A549 (cell line): ENCODE measurements at regions not wholly inside any gene's neighbourhood (a gene's known extent, or its start where the extent isn't known, plus 50 kb on each side); places are given as distances from the start of the nearest gene placed in this dataset.

ENCODE experiments used
- CTCF ChIP-seq: fragments of >200 bp; sonication (Bioruptor Twin); formaldehyde crosslinking; IDR thresholded peaks from 3 replicates; pipeline ENCODE4 v1.5.1; 2016
- HMGXB4 ChIP-seq: fragments of 250-450 bp; sonication (Bioruptor Pico); IDR thresholded peaks from 2 replicates; pipeline ENCODE4 v1.5.0; 2021; ENCODE audit warnings: mild to moderate bottlenecking, moderate library complexity, borderline replicate concordance
- POLR2A ChIP-seq: IDR thresholded peaks from 2 replicates; pipeline ENCODE4 v1.6.1; 2012; ENCODE audit warnings: mild to moderate bottlenecking, low read length
- RCOR1 ChIP-seq: fragments of 150-350 bp; IDR thresholded peaks from 2 replicates; pipeline ENCODE4 v1.6.1; 2014; ENCODE audit warnings: antibody characterized with exemption, low read length, low read depth
- REST ChIP-seq: fragments of 200-600 bp; sonication (generic); IDR thresholded peaks from 2 replicates; pipeline ENCODE4 v1.6.1; 2016; ENCODE audit warnings: antibody characterized with exemption, mild to moderate bottlenecking, moderate library complexity
- USF2 ChIP-seq: fragments of 450-650 bp; IDR thresholded peaks from 2 replicates; pipeline ENCODE4 v1.6.1; 2014; ENCODE audit warnings: antibody characterized with exemption

GRCh38 chr7:153891990-153892389 lies 160.2 kb upstream of the DPP6 start:
- no peak for TF ChIP-seq CTCF
- no peak for TF ChIP-seq POLR2A
- TF ChIP-seq HMGXB4 (CRISPR knock-in tag) = no peak
- no peak for TF ChIP-seq USF2
- no peak for TF ChIP-seq REST
- no peak for TF ChIP-seq RCOR1
